Hepatocyte (in vitro differentiated cells): ENCODE measurements at regions not wholly inside any gene's neighbourhood (a gene's known extent, or its start where the extent isn't known, plus 50 kb on each side); places are given as distances from the start of the nearest gene placed in this dataset. TPM values are rescaled to one million over a fixed set of nuclear protein-coding genes. Genes with fewer than 3 reads are reported as not detected.

Source experiments
- DNase-seq: peaks from one replicate; pipeline ENCODE4 v3.0.0-alpha.2; 2016; ENCODE audit warnings: low spot score
- H2AFZ ChIP-seq: fragments of 200-600 bp; sonication (generic); 2 replicates; pipeline ENCODE4 v1.6.0; 2016; ENCODE audit warnings: antibody characterized with exemption, mild to moderate bottlenecking
- H3K27ac ChIP-seq: fragments of 200-600 bp; sonication (generic); 2 replicates; pipeline ENCODE4 v1.5.1; 2016; ENCODE audit warnings: mild to moderate bottlenecking
- H3K27me3 ChIP-seq: fragments of 200-600 bp; sonication (generic); 2 replicates; pipeline ENCODE4 v1.6.1; 2016
- H3K36me3 ChIP-seq: fragments of 200-600 bp; sonication (generic); replicated peaks from 2 replicates; pipeline ENCODE4 v1.5.1; 2016; ENCODE audit warnings: low read depth; ENCODE audit not compliant: insufficient read depth
- H3K4me1 ChIP-seq: fragments of 200-600 bp; sonication (generic); 2 replicates; pipeline ENCODE4 v1.5.1; 2016; ENCODE audit warnings: mild to moderate bottlenecking, moderate library complexity; ENCODE audit not compliant: insufficient read depth
- H3K4me2 ChIP-seq: fragments of 200-600 bp; sonication (generic); 2 replicates; pipeline ENCODE4 v1.6.0; 2016
- H3K4me3 ChIP-seq: fragments of 200-600 bp; sonication (generic); 2 replicates; pipeline ENCODE4 v1.5.1; 2016; ENCODE audit warnings: mild to moderate bottlenecking
- H3K79me2 ChIP-seq: fragments of 200-600 bp; sonication (generic); 2 replicates; pipeline ENCODE4 v1.6.0; 2017; ENCODE audit warnings: mild to moderate bottlenecking
- H3K9me2 ChIP-seq: fragments of 200-600 bp; sonication (generic); replicated peaks from 2 replicates; pipeline ENCODE4 v1.6.0; 2017; ENCODE audit warnings: mild to moderate bottlenecking; ENCODE audit not compliant: insufficient read depth
- H3K9me3 ChIP-seq: fragments of 200-600 bp; sonication (generic); 2 replicates; pipeline ENCODE4 v1.5.1; 2016; ENCODE audit warnings: low read depth, mild to moderate bottlenecking
- H4K20me1 ChIP-seq: fragments of 200-600 bp; sonication (generic); 2 replicates; pipeline ENCODE4 v1.6.0; 2016; ENCODE audit warnings: mild to moderate bottlenecking; ENCODE audit not compliant: insufficient read depth, poor library complexity, severe bottlenecking
- EZH2 ChIP-seq: fragments of 200-600 bp; sonication (generic); IDR thresholded peaks from 2 replicates; pipeline ENCODE4 v1.6.1; 2016; ENCODE audit warnings: antibody characterized with exemption, mild to moderate bottlenecking, borderline replicate concordance
- EZH2phosphoT487 ChIP-seq: fragments of 200-600 bp; sonication (generic); IDR thresholded peaks from one replicate; pipeline ENCODE4 v1.6.1; 2018; ENCODE audit warnings: antibody characterized with exemption, mild to moderate bottlenecking, low read depth, moderate library complexity; ENCODE audit not compliant: unreplicated experiment, severe bottlenecking
- whole genome bisulfite sequencing: methylation state at CpG from one replicate; pipeline ENCODE4 v1.1.6; 2016; ENCODE audit warnings: low lambda C conversion rate; ENCODE audit errors: missing lambda C conversion rate; 5-methylcytosine and 5-hydroxymethylcytosine counted together
- small RNA-seq: library from RNA; depleted of rRNA; stranded (forward); fragments of <200 nt; gene quantifications from one replicate; pipeline ENCODE3, GENCODE V24; 2014
- TF ChIP-seq, protein P1 (sequence below): fragments of 200-600 bp; sonication (generic); IDR thresholded peaks from 2 replicates; pipeline ENCODE4 v1.5.1; 2016; ENCODE audit warnings: antibody characterized with exemption, mild to moderate bottlenecking; ENCODE audit not compliant: poor library complexity

DNA sequence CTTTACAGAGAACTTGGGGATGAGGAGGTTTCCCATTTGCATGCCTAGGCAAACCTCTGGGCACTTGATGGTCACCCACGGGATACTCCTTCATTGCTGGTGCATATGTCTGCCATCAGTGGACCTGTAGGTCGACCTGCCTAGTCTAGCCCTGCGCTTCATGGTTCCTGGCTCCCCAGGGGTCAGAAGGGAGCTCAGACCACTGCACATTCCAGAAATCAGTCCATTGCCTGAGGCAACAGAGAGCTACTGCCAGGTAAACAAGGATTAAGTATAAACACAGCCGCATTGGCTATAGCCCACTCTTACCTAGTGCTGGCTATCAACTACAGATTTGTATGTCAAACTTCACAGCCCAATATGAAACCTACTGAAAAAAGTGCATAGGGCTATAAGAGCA lies 476.4 kb downstream of the SOX5 start:
- no peak for DNase-seq
- H3K9me2 ChIP-seq = no peaks in the 10 kb centered on the region
- no peaks in the 10 kb centered on the region for H3K9me3 ChIP-seq
- TF ChIP-seq, protein P1, sequence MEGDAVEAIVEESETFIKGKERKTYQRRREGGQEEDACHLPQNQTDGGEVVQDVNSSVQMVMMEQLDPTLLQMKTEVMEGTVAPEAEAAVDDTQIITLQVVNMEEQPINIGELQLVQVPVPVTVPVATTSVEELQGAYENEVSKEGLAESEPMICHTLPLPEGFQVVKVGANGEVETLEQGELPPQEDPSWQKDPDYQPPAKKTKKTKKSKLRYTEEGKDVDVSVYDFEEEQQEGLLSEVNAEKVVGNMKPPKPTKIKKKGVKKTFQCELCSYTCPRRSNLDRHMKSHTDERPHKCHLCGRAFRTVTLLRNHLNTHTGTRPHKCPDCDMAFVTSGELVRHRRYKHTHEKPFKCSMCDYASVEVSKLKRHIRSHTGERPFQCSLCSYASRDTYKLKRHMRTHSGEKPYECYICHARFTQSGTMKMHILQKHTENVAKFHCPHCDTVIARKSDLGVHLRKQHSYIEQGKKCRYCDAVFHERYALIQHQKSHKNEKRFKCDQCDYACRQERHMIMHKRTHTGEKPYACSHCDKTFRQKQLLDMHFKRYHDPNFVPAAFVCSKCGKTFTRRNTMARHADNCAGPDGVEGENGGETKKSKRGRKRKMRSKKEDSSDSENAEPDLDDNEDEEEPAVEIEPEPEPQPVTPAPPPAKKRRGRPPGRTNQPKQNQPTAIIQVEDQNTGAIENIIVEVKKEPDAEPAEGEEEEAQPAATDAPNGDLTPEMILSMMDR = no peak
- TF ChIP-seq EZH2 (no peak), EZH2phosphoT487 (no peak)
- no peaks in the 10 kb centered on the region for H3K27me3 ChIP-seq
- no peak overlapping the region for H3K4me3 ChIP-seq
- no peaks in the 10 kb centered on the region for H3K36me3 ChIP-seq
- WGBS = 85% methylated on average over 4 of the region's 4 CpGs
- no peak overlapping the region for H3K4me2 ChIP-seq
- H4K20me1 ChIP-seq = no peaks in the 10 kb centered on the region
- no peak overlapping the region for H2AFZ ChIP-seq
- H3K4me1 ChIP-seq = no peaks in the 10 kb centered on the region
- no peaks in the 10 kb centered on the region for H3K79me2 ChIP-seq
- no peak overlapping the region for H3K27ac ChIP-seq

DNA sequence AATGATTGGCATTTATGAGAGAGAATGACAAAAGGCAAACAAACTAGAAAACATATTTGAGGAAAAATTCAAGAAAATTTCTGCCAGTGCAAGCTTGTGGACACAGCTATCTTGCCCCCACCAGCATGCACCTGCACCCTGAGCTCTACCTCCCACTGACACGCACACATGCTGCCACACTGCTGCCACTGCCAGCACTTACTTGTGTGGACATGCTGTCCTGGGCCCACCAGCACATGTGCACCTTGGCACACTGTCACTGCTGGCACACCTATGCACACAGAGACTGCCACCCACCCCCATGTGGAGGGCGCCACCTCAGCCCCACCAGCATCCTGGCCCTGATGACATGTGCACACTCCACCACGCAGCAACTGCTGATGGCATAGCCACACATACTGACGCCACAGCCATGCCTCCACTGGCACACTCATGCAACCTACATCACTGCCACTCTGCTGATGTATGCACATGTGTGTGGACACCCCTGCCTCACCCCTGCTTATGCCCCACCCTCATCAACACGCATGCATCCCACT lies 475.0 kb downstream of the SOX5 start:
- H3K27ac ChIP-seq = no peak overlapping the region
- H3K9me3 ChIP-seq = no peaks in the 10 kb centered on the region
- H3K4me3 ChIP-seq = no peak overlapping the region
- TF ChIP-seq EZH2 (no peak), EZH2phosphoT487 (no peak)
- TF ChIP-seq, protein P1 = no peak
- DNase-seq = no peak
- no peaks in the 10 kb centered on the region for H3K4me1 ChIP-seq
- H3K79me2 ChIP-seq = no peaks in the 10 kb centered on the region
- H3K36me3 ChIP-seq = no peaks in the 10 kb centered on the region
- H4K20me1 ChIP-seq = no peaks in the 10 kb centered on the region
- WGBS = 96% methylated on average over 5 of the region's 5 CpGs
- H3K27me3 ChIP-seq = no peaks in the 10 kb centered on the region
- H3K4me2 ChIP-seq = no peak overlapping the region
- no peaks in the 10 kb centered on the region for H3K9me2 ChIP-seq
- H2AFZ ChIP-seq = no peak overlapping the region

Small RNA genes in the stretch of these regions (small RNA-seq; reads per million reads assigned to genes)
- not detected for gene AC087258.2
